Ectodermal cell (in vitro differentiated cells): ENCODE measurements at regions not wholly inside any gene's neighbourhood (a gene's known extent, or its start where the extent isn't known, plus 50 kb on each side); places are given as distances from the start of the nearest gene placed in this dataset.

ENCODE experiments used
- H3K27ac ChIP-seq: 2 replicates; pipeline ENCODE4 v1.7.0; 2013; ENCODE audit warnings: mild to moderate bottlenecking, low read depth, low read length; ENCODE audit not compliant: insufficient read depth, poor library complexity, severe bottlenecking
- H3K27me3 ChIP-seq: 2 replicates; pipeline ENCODE4 v1.7.0; 2013; ENCODE audit warnings: mild to moderate bottlenecking, low read length; ENCODE audit not compliant: insufficient read depth, control insufficient read depth, poor library complexity, severe bottlenecking
- H3K36me3 ChIP-seq: one replicate; pipeline ENCODE4 v1.7.0; 2013; ENCODE audit warnings: low read length; ENCODE audit not compliant: control insufficient read depth, insufficient read depth
- H3K4me1 ChIP-seq: one replicate; pipeline ENCODE4 v1.7.0; 2013; ENCODE audit warnings: low read length; ENCODE audit not compliant: control insufficient read depth, insufficient read depth
- H3K4me3 ChIP-seq: 2 replicates; pipeline ENCODE4 v1.7.0; 2013; ENCODE audit warnings: low read depth, low read length, control low read depth; ENCODE audit not compliant: insufficient read depth
- H3K9me3 ChIP-seq: 2 replicates; pipeline ENCODE4 v1.7.0; 2013; ENCODE audit warnings: mild to moderate bottlenecking, low read length, moderate library complexity; ENCODE audit not compliant: control insufficient read depth
- WGBS, 2 experiments: methylation state at CpG; one replicate each; pipeline ENCODE4 v1.1.7; 2013; ENCODE audit warnings: missing lambda C conversion rate in 2 of 2; 5-methylcytosine and 5-hydroxymethylcytosine counted together

DNA sequence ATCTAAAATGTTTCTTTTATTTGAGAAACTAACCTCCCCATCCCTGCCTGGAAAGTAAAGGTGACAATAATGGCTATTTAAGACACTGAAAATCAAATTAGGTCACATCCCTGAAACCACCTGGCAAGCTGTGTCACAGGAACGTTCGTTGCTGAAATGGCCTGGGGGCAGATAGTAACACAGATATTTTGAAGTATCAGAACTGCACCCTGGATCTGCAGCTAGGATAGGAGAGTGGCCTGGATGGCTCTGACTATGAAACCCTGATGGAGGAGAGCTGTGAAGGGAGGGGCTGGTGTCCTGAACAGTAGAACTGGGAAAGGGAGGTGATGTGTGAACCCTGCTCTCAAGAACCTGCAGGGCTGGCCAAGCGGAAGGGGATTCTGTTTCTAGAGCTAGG, 648.3 kb upstream of the CFAP20DC start:
- Histone ChIP-seq H3K4me3 (no peak overlapping the region), H3K27me3 (no peaks in the 10 kb centered on the region), H3K4me1 (no peaks in the 10 kb centered on the region), H3K36me3 (no peaks in the 10 kb centered on the region), H3K9me3 (no peaks in the 10 kb centered on the region), H3K27ac (no peak overlapping the region)
- 86 to 97% methylated on average over 3 of the region's 3 CpGs for WGBS, 2 experiments

DNA sequence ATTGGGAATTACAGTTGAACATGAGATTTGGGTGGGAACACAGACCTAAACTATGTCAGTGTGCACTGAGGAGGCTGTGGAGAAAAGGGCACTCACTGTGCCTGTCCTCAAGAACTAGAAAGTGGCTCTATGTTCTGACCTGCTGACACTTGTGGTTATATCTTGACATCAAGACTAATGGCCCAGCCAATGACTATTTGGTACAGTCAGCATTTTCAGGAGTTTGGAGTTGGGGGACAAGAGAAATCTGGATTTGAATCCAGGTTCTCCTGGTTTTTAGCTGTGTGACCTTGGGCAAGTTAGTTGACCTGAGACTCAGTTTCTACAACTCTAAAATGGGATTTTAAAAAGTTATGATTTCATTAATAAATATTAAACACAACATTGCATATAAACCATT, 647.0 kb upstream of the CFAP20DC start:
- Histone ChIP-seq H3K27me3 (no peaks in the 10 kb centered on the region), H3K36me3 (no peaks in the 10 kb centered on the region), H3K4me3 (no peak overlapping the region), H3K27ac (no peak overlapping the region), H3K4me1 (no peaks in the 10 kb centered on the region), H3K9me3 (no peaks in the 10 kb centered on the region)

DNA sequence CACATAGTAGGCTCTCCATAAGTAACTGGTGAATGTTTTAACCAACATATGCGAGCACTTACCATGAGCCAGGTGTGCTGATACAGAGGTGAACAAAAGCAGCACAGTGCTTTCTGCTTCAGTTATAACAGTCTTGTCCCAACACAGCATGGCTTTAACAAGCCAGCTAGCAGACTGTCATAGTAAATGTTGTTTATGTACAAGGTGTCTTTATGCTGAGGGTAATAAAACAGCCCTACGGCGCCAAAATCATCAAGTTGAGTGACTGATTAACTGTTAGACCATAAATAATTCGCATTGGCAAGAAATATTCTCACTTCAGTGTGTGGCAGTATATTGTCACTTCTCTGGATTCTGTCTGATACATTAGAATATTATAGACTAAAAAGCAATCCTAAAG, 646.0 kb upstream of the CFAP20DC start:
- H3K4me1 ChIP-seq: no peaks in the 10 kb centered on the region
- no peaks in the 10 kb centered on the region for H3K27me3 ChIP-seq
- H3K36me3 ChIP-seq: no peaks in the 10 kb centered on the region
- H3K9me3 ChIP-seq: no peaks in the 10 kb centered on the region
- H3K4me3 ChIP-seq: no peak overlapping the region
- H3K27ac ChIP-seq: no peak overlapping the region
- 97 to 100% methylated on average over 4 of the region's 4 CpGs for WGBS, 2 experiments

DNA sequence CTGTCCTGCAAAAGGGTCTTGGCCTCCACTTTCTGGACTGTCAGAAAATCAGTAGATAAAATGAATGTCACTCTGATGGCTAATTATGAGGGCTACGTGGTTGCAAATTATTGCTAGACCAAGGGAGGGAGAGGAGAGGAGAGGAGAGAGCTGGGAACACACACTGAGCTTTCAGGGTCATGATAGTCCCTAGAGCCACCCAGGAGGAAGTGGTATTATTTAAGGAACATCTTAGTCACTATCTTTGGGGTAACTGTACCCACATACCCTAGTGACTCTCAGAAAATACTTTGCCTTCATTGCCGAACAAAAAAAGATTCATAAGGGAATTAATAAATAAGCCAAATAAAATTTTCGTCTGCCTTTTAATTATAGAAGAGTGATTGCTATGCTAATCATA, 642.3 kb upstream of the CFAP20DC start:
- Histone ChIP-seq H3K4me3 (no peak overlapping the region), H3K27me3 (no peaks in the 10 kb centered on the region), H3K36me3 (no peaks in the 10 kb centered on the region), H3K9me3 (no peaks in the 10 kb centered on the region), H3K27ac (no peak overlapping the region), H3K4me1 (no peaks in the 10 kb centered on the region)
- 81 to 91% methylated on average over 1 to 3 of the region's 3 CpGs for WGBS, 2 experiments

DNA sequence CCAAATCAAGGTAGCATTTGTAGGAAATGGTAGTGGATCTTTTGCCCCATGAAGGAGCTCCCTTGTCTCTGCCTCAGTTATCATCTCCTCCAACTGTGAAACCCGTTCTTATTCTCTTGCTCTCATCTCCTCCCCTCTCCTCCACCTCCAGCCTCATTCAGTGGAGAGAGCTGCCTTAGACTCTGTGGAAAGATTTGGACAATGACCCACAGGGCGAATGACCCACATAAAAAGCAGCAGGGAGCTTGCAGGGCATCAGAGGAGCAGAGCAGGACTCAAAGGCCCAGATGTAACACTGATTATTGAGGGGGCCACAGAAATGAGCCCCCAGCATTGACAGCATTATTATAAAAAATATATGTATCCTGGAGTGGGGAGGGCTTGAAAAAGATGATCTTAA, 641.1 kb upstream of the CFAP20DC start:
- Histone ChIP-seq H3K4me3 (no peak overlapping the region), H3K36me3 (no peaks in the 10 kb centered on the region), H3K27me3 (no peaks in the 10 kb centered on the region), H3K9me3 (no peaks in the 10 kb centered on the region), H3K27ac (no peak overlapping the region), H3K4me1 (no peaks in the 10 kb centered on the region)
- WGBS, 2 experiments: 83 to 89% methylated on average over 2 of the region's 2 CpGs

DNA sequence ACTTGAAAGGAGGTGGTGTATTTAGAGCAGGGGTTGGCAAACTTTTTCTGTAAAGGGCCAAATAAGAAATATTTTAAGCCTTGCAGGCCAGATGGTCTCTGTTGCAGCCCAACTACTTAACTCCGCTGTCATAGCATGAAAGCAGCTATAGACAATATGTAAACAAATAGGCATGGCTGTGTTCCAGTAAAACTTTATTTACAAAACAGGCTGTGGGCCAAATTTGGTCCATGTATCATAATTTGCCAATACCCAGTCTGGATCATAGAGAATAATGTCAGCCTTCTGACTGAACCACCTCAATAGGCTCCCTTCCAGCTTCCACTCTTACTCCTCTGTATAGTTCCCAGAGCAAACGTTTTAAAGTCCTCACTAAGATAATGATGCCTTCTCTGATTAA, 638.8 kb upstream of the CFAP20DC start:
- Histone ChIP-seq H3K27me3 (no peaks in the 10 kb centered on the region), H3K4me3 (no peak overlapping the region), H3K36me3 (no peaks in the 10 kb centered on the region), H3K9me3 (no peaks in the 10 kb centered on the region), H3K27ac (no peak overlapping the region), H3K4me1 (no peaks in the 10 kb centered on the region)
- 82 to 89% methylated on average over 2 of the region's 2 CpGs for WGBS, 2 experiments

DNA sequence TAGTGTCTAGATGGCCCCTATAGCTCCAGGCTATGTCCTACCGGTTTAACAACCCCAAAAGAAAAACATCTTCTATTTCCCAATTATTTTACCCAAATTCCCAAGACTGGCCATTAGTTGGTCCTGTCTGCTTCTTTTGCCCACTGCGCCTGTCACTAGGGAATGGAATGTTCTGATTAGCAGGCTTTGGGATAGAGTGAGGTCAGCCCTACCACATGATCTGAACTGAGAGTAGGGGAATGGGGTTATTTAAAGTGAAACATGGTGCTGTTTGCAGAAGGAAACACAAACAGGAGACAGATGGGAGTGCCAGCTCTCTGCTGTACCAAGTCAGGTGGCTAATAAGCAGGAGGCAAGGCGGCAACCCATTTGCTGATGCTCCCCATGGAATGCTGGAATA, 635.6 kb upstream of the CFAP20DC start:
- H3K4me3 ChIP-seq: no peak overlapping the region
- no peaks in the 10 kb centered on the region for H3K4me1 ChIP-seq
- no peaks in the 10 kb centered on the region for H3K9me3 ChIP-seq
- WGBS, 2 experiments: 89 to 94% methylated on average over 3 of the region's 3 CpGs
- no peak overlapping the region for H3K27ac ChIP-seq
- H3K36me3 ChIP-seq: no peaks in the 10 kb centered on the region
- H3K27me3 ChIP-seq: no peaks in the 10 kb centered on the region

DNA sequence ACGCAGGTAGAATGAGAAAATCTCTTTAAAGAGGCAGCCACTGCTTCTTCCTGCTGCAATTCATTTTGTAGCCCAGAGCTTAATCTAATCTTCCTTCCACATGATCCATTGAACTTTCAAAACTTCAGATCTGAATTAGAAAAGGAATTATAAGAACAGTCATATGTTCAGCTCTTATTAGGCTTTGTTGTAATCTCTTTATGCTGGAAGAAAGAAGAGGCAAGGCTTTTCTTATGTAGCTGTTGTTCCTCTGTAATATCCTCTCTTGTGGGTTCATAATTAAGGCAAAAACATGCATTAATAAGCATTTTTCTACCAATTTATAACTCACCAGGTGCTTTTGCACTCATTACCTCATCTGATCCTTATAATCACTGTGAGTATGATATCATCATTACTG, 634.9 kb upstream of the CFAP20DC start:
- H3K4me1 ChIP-seq: peaks cover 3% of the 10 kb centered on the region
- no peaks in the 10 kb centered on the region for H3K36me3 ChIP-seq
- no peaks in the 10 kb centered on the region for H3K9me3 ChIP-seq
- H3K4me3 ChIP-seq: no peak overlapping the region
- no peaks in the 10 kb centered on the region for H3K27me3 ChIP-seq
- WGBS, 2 experiments: 89 to 100% methylated on average over 1 of the region's 1 CpG
- H3K27ac ChIP-seq: no peak overlapping the region

DNA sequence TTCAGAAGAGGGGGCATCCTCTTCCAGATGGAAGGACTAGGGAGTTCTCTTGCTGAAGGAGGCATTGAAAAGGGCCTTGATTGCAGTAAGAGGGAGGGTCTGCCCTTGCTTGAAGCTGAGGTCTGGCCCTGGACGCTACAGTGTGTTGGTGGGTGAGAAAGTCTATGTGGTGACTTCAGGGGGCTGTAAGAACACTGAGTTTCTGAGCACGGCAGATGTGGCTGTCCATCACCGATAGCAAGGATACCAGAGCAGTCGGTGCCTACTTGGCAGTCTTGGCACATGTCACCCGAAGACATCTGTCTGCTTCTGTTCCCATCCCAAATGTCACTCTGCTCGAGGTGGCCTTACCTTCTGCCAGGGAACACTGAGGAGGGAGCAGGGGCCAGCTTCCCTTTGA, 631.1 kb upstream of the CFAP20DC start:
- Histone ChIP-seq H3K4me3 (no peak overlapping the region), H3K27me3 (no peaks in the 10 kb centered on the region), H3K4me1 (peaks cover 23% of the 10 kb centered on the region), H3K27ac (no peak overlapping the region), H3K36me3 (no peaks in the 10 kb centered on the region), H3K9me3 (no peaks in the 10 kb centered on the region)
- 94 to 95% methylated on average over 6 of the region's 6 CpGs for WGBS, 2 experiments

DNA sequence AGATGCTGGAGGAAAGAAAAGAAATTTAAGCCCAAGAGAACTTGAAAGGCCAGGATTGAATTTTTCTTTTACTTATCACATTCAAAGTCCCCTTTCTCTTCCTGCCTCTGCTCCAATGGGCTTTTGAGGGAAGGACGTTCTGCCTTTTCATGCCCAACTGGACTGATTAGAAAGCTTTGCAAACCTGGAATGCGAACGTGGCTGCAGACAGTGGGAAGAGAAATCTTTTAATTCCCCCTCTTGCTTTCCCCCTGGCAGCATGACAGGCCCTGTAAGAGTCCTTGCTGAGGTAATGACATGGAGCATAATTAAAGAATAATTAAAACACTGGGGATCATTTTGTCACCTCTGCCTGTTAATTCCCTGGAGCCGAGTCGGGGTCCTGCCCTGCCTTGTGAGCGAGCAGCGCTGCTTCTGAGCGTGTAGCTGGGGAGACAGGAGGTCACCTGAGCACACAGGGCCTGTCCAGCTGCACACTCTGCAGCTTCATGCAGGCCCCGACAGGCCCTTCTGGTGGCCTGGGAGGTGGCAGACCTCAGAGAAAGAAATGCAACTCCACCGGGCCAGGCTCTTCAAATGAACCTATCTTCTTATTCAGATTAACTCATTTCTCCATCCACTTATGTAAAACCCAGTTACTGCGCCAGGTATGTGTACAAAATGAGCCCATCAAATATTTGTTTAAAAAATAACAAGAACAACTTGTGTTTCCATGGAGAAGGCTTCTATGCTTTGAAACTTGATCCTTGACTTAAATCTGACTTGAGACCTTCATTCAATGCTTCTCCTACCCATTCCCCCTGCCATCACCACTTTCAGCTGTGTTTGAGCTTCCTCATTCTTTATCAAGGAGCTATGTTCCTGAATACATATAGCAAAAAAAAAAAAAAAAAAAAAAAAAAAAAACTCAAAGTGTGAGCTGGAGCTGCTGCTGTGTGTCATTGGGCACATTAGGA, 628.2 kb upstream of the CFAP20DC start:
- peak overlapping the region; percentile 47 for H3K27ac ChIP-seq
- H3K4me1 ChIP-seq: peaks cover 23% of the 10 kb centered on the region
- 66 to 75% methylated on average over 11 of the region's 11 CpGs for WGBS, 2 experiments
- no peaks in the 10 kb centered on the region for H3K9me3 ChIP-seq
- no peaks in the 10 kb centered on the region for H3K27me3 ChIP-seq
- H3K36me3 ChIP-seq: no peaks in the 10 kb centered on the region
- no peak overlapping the region for H3K4me3 ChIP-seq
